CD14-positive monocyte (primary cell): ENCODE measurements at regions not wholly inside any gene's neighbourhood (a gene's known extent, or its start where the extent isn't known, plus 50 kb on each side); places are given as distances from the start of the nearest gene placed in this dataset.
"Not testable (repeated sequence)": the region's sequence is repeated elsewhere in the genome, so short reads cannot be mapped to it uniquely, and the experiment has no call there.

Experiments used
- DNase-seq, 3 donors: peaks; one replicate each; pipeline ENCODE4 v3.0.0-alpha.2; 2011 to 2022
- H2AFZ ChIP-seq: 2 replicates; pipeline ENCODE4 v1.6.0; 2012; ENCODE audit warnings: mild to moderate bottlenecking, low read depth, low read length, inconsistent platforms; ENCODE audit not compliant: insufficient read depth, poor library complexity, severe bottlenecking
- H3K27ac ChIP-seq, 2 donors: 1 replicate in 1 of 2; 2 replicates in 1 of 2; pipeline ENCODE4 v1.5.1; 2012 to 2013; ENCODE audit warnings: low read length in 2 of 2, control low read depth in 1 of 2, inconsistent platforms in 1 of 2, low read depth in 1 of 2, mild to moderate bottlenecking in 1 of 2
- H3K27me3 ChIP-seq, 2 donors: one replicate each; pipeline versions ENCODE4 v1.6.0 to v1.6.1; 2011 to 2013; ENCODE audit warnings: low read length in 2 of 2; ENCODE audit not compliant: control insufficient read depth in 2 of 2, insufficient read depth in 2 of 2
- H3K36me3 ChIP-seq, 2 donors: replicated peaks in 1 of 2; 1 replicate in 1 of 2; 2 replicates in 1 of 2; pipeline versions ENCODE4 v1.5.1 to v1.6.1; 2012 to 2013; ENCODE audit warnings: low read length in 2 of 2, control low read depth in 1 of 2, inconsistent platforms in 1 of 2, mild to moderate bottlenecking in 1 of 2; ENCODE audit not compliant: insufficient read depth in 2 of 2, control insufficient read depth in 1 of 2
- H3K4me1 ChIP-seq, 2 donors: 1 replicate in 1 of 2; 2 replicates in 1 of 2; pipeline versions ENCODE4 v1.5.1 to v1.6.1; 2012 to 2013; ENCODE audit warnings: low read length in 2 of 2, control low read depth in 1 of 2, inconsistent platforms in 1 of 2, mild to moderate bottlenecking in 1 of 2, moderate library complexity in 1 of 2; ENCODE audit not compliant: insufficient read depth in 2 of 2, control insufficient read depth in 1 of 2
- H3K4me2 ChIP-seq: replicated peaks from 2 replicates; pipeline ENCODE3; 2012; ENCODE audit warnings: low read length, moderate library complexity, mild to moderate bottlenecking; ENCODE audit not compliant: poor library complexity, severe bottlenecking; ENCODE audit errors: extremely low read depth
- H3K4me3 ChIP-seq, 3 experiments: fragments of 200-600 bp in 1 of 3; sonication (generic) in 1 of 3; replicated peaks in 1 of 3; 1 replicate in 2 of 3; 2 replicates in 1 of 3; pipeline ENCODE4 v1.5.1; 2011 to 2013; ENCODE audit warnings: low read length in 3 of 3, mild to moderate bottlenecking in 3 of 3, control low read depth in 2 of 3, low read depth in 2 of 3, inconsistent platforms in 1 of 3, moderate library complexity in 1 of 3
- H3K79me2 ChIP-seq: 2 replicates; pipeline ENCODE4 v1.6.0; 2012; ENCODE audit warnings: mild to moderate bottlenecking, control low read depth, inconsistent platforms, low read length, moderate library complexity; ENCODE audit not compliant: insufficient read depth
- H3K9ac ChIP-seq: 2 replicates; pipeline ENCODE4 v1.6.0; 2017; ENCODE audit warnings: low read length, mild to moderate bottlenecking; ENCODE audit not compliant: insufficient read depth, poor library complexity, severe bottlenecking
- H3K9me3 ChIP-seq, 2 donors: replicated peaks in 1 of 2; 1 replicate in 1 of 2; 2 replicates in 1 of 2; pipeline versions ENCODE4 v1.5.1 to v1.6.1; 2012 to 2013; ENCODE audit warnings: low read length in 2 of 2, control low read depth in 1 of 2; ENCODE audit not compliant: control insufficient read depth in 1 of 2, insufficient read depth in 1 of 2
- H4K20me1 ChIP-seq: 2 replicates; pipeline ENCODE4 v1.6.0; 2012; ENCODE audit warnings: mild to moderate bottlenecking, low read length, control low read depth, moderate library complexity; ENCODE audit not compliant: insufficient read depth
- H3K27ac Mint-ChIP-seq, 7 donors: one replicate each; pipeline ENCODE4 v1.8.0; 2020; ENCODE audit warnings: mild to moderate bottlenecking in 7 of 7, mixed read lengths in 7 of 7, moderate library complexity in 6 of 7, inconsistent platforms in 2 of 7
- H3K27me3 Mint-ChIP-seq, 3 donors: one replicate each; pipeline ENCODE4 v1.8.0; 2021 to 2022; ENCODE audit warnings: low read depth in 3 of 3, mild to moderate bottlenecking in 3 of 3, mixed read lengths in 3 of 3, moderate library complexity in 3 of 3, inconsistent platforms in 1 of 3
- H3K36me3 Mint-ChIP-seq, 2 donors: one replicate each; pipeline ENCODE4 v1.8.0; 2020; ENCODE audit warnings: mixed read lengths in 2 of 2, inconsistent platforms in 1 of 2, mild to moderate bottlenecking in 1 of 2
- H3K4me1 Mint-ChIP-seq: one replicate; pipeline ENCODE4 v1.8.0; 2020; ENCODE audit warnings: mild to moderate bottlenecking, mixed read lengths
- H3K4me3 Mint-ChIP-seq, 2 donors: one replicate each; pipeline ENCODE4 v1.8.0; 2020; ENCODE audit warnings: mild to moderate bottlenecking in 2 of 2, mixed read lengths in 2 of 2, moderate library complexity in 1 of 2
- H3K9me3 Mint-ChIP-seq, 7 donors: one replicate each; pipeline ENCODE4 v1.8.0; 2020 to 2022; ENCODE audit warnings: mixed read lengths in 7 of 7, mild to moderate bottlenecking in 6 of 7, moderate library complexity in 6 of 7, inconsistent platforms in 2 of 7
- WGBS: methylation state at CpG from one replicate; pipeline ENCODE4 v1.1.5; 2013; ENCODE audit warnings: missing lambda C conversion rate; ENCODE audit not compliant: insufficient coverage; 5-methylcytosine and 5-hydroxymethylcytosine counted together
- intact Hi-C, 2 donors: fragments of 100-400 bp; cut with micrococcal nuclease; formaldehyde crosslinking; loops; one replicate each; pipeline versions ENCODE4 v1.15.0 to v1.15.1; 2023
- TF ChIP-seq, protein P1 (sequence below): fragments of 200-600 bp; IDR thresholded peaks from one replicate; pipeline ENCODE4 v1.8.0; 2022; ENCODE audit warnings: antibody characterized with exemption, mild to moderate bottlenecking

DNA sequence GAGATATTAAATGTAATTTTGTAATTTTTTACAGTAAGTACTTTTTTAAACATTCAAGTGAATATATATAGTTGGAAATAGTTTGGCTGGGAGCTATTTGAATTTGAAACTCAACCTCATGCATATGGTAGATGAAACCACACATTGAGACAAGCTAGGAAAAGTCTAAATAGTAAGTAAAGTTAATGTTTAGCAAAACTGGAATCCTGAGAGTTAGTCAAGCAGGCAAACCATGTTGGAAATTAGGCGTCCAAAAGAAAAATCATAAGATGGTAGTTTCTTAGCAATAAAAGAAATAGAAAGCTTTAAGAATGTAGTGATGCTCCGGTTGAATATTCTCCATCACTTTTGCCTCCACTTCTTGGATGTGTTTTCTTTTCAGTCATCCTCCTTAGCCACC is 657.1 kb upstream of the CDH10 start:
- H3K79me2 ChIP-seq = no peaks in the 10 kb centered on the region
- no peaks in the 10 kb centered on the region for H3K4me1 ChIP-seq
- no peak overlapping the region for H3K9ac ChIP-seq
- H3K9me3 ChIP-seq = no peaks in the 10 kb centered on the region
- no peaks in the 10 kb centered on the region for H3K36me3 Mint-ChIP-seq
- no peaks in the 10 kb centered on the region for H3K4me1 Mint-ChIP-seq
- no peak overlapping the region for H3K4me2 ChIP-seq
- H4K20me1 ChIP-seq = no peaks in the 10 kb centered on the region
- peaks cover 0 to 9% (median 0%) of the 10 kb centered on the region in 7 donors for H3K9me3 Mint-ChIP-seq
- no peaks in the 10 kb centered on the region for H3K36me3 ChIP-seq
- no peak overlapping the region for H3K4me3 ChIP-seq
- TF ChIP-seq, protein P1, sequence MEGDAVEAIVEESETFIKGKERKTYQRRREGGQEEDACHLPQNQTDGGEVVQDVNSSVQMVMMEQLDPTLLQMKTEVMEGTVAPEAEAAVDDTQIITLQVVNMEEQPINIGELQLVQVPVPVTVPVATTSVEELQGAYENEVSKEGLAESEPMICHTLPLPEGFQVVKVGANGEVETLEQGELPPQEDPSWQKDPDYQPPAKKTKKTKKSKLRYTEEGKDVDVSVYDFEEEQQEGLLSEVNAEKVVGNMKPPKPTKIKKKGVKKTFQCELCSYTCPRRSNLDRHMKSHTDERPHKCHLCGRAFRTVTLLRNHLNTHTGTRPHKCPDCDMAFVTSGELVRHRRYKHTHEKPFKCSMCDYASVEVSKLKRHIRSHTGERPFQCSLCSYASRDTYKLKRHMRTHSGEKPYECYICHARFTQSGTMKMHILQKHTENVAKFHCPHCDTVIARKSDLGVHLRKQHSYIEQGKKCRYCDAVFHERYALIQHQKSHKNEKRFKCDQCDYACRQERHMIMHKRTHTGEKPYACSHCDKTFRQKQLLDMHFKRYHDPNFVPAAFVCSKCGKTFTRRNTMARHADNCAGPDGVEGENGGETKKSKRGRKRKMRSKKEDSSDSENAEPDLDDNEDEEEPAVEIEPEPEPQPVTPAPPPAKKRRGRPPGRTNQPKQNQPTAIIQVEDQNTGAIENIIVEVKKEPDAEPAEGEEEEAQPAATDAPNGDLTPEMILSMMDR = no peak
- no CpG with 5 or more reads among the region's 2 CpGs for WGBS
- no peak overlapping the region for H3K27ac Mint-ChIP-seq
- no peaks in the 10 kb centered on the region for H3K27me3 ChIP-seq
- no peak for DNase-seq
- H3K27me3 Mint-ChIP-seq = no peaks in the 10 kb centered on the region
- no peak overlapping the region for H3K27ac ChIP-seq
- H2AFZ ChIP-seq = no peak overlapping the region
- intact Hi-C loops = no loop called here
- H3K4me3 Mint-ChIP-seq = no peak overlapping the region

DNA sequence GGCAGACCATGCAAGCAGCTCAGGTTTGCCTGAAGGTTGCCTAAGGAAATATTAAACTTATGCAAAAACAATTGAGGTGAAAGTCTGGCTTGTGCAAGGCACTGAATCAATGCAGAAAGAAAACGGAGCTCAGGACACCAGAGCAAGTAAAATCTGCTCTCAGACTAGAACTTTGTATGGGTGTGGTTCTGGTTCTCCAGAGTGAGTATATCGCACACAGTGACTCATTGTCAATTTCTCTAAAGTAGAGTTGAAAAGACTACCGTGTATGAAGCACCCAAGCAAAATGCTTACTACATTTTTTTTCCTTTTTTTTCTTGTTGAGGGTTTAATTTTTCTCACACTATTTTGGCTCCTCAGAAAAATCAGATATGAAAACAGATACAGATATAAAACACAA is 650.3 kb upstream of the CDH10 start:
- no peaks in the 10 kb centered on the region for H3K36me3 Mint-ChIP-seq
- H3K27ac Mint-ChIP-seq = no peak overlapping the region
- H3K9me3 ChIP-seq = peaks cover 0 to 5% of the 10 kb centered on the region in 2 donors
- H3K4me1 Mint-ChIP-seq = no peaks in the 10 kb centered on the region
- H2AFZ ChIP-seq = no peak overlapping the region
- no peaks in the 10 kb centered on the region for H3K27me3 Mint-ChIP-seq
- WGBS = 100% methylated on average over 1 of the region's 3 CpGs
- H3K27me3 ChIP-seq = no peaks in the 10 kb centered on the region
- intact Hi-C loops = no loop called here
- no peaks in the 10 kb centered on the region for H4K20me1 ChIP-seq
- no peak overlapping the region for H3K27ac ChIP-seq
- H3K4me3 Mint-ChIP-seq = no peak overlapping the region
- peaks cover 0 to 9% (median 2%) of the 10 kb centered on the region in 7 donors for H3K9me3 Mint-ChIP-seq
- H3K79me2 ChIP-seq = no peaks in the 10 kb centered on the region
- DNase-seq = no peak
- no peak overlapping the region for H3K4me3 ChIP-seq
- H3K9ac ChIP-seq = no peak overlapping the region
- H3K4me2 ChIP-seq = no peak overlapping the region
- TF ChIP-seq, protein P1 = no peak
- H3K36me3 ChIP-seq = no peaks in the 10 kb centered on the region
- H3K4me1 ChIP-seq = no peaks in the 10 kb centered on the region

DNA sequence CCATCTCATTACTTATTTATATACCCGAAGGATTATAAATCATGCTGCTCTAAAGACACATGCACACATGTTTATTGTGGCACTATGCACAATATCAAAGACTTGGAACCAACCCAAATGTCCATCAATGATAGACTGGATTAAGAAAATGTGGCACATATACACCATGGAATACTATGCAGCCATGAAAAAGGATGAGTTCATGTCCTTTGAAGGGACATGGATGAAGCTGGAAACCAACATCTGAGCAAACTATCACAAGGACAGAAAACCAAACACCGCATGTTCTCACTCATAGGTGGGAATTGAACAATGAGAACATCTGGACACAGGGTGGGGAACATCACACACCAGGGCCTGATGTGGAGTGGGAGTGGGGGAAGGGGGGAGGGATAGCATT is 645.0 kb upstream of the CDH10 start:
- H3K9ac ChIP-seq, H3K4me3 Mint-ChIP-seq, H3K27ac ChIP-seq, H3K27me3 ChIP-seq, intact Hi-C loops, H3K27ac Mint-ChIP-seq, H3K36me3 ChIP-seq, H3K4me1 ChIP-seq, H3K9me3 Mint-ChIP-seq, H3K4me2 ChIP-seq, H2AFZ ChIP-seq, H3K79me2 ChIP-seq, H3K36me3 Mint-ChIP-seq, H3K27me3 Mint-ChIP-seq, H3K9me3 ChIP-seq, H3K4me1 Mint-ChIP-seq, H4K20me1 ChIP-seq, H3K4me3 ChIP-seq, DNase-seq: not testable (repeated sequence)
- 100% methylated on average over 1 of the region's 2 CpGs for WGBS
